Keratinocyte (primary cell): ENCODE measurements at regions not wholly inside any gene's neighbourhood (a gene's known extent, or its start where the extent isn't known, plus 50 kb on each side); places are given as distances from the start of the nearest gene placed in this dataset.
A peak's percentile ranks its signal among the peaks of the same experiment; 100 is the strongest.

Source experiments
- DNase-seq: peaks from one replicate; pipeline ENCODE4 v3.0.0-alpha.2; 2011; ENCODE audit warnings: low read depth, missing footprints, low spot score
- FAIRE-seq: peaks from 2 replicates; lab custom pipeline; 2011; peaks lifted over from hg19 to GRCh38; lab: Jason Lieb, UNC
- H2AFZ ChIP-seq: 2 replicates; pipeline ENCODE4 v1.6.0; 2012; ENCODE audit warnings: low read length, control low read depth, inconsistent platforms; ENCODE audit not compliant: control insufficient read depth
- H3K27ac ChIP-seq: 2 replicates; pipeline ENCODE4 v1.5.1; 2011; ENCODE audit warnings: low read length; ENCODE audit not compliant: control insufficient read depth, insufficient read depth
- H3K27me3 ChIP-seq: 3 replicates; pipeline ENCODE4 v1.6.0; 2011; ENCODE audit warnings: low read length; ENCODE audit not compliant: control insufficient read depth, insufficient read depth; ENCODE audit errors: extremely low read depth
- H3K36me3 ChIP-seq, 2 experiments: 2 replicates in 1 of 2; 3 replicates in 1 of 2; pipeline ENCODE4 v1.5.1; 2011; ENCODE audit warnings: low read length in 2 of 2, mild to moderate bottlenecking in 1 of 2; ENCODE audit not compliant: control insufficient read depth in 2 of 2, insufficient read depth in 2 of 2; ENCODE audit errors: extremely low read depth in 1 of 2
- H3K4me1 ChIP-seq: 3 replicates; pipeline ENCODE4 v1.5.1; 2011; ENCODE audit warnings: low read length; ENCODE audit not compliant: control insufficient read depth, insufficient read depth; ENCODE audit errors: extremely low read depth
- H3K4me2 ChIP-seq: 3 replicates; pipeline ENCODE4 v1.6.0; 2011; ENCODE audit warnings: low read depth, low read length; ENCODE audit not compliant: control insufficient read depth, insufficient read depth; ENCODE audit errors: extremely low read depth
- H3K4me3 ChIP-seq, 3 experiments: fragments of 200-600 bp in 1 of 3; sonication (generic) in 1 of 3; 2 replicates in 2 of 3; 3 replicates in 1 of 3; pipeline ENCODE4 v1.5.1; 2011 to 2016; ENCODE audit warnings: low read length in 3 of 3, mild to moderate bottlenecking in 3 of 3, control low read depth in 2 of 3, inconsistent platforms in 1 of 3, low read depth in 1 of 3, mixed read lengths in 1 of 3, mixed run types in 1 of 3, moderate library complexity in 1 of 3; ENCODE audit not compliant: control insufficient read depth in 2 of 3, insufficient read depth in 2 of 3; ENCODE audit errors: extremely low read depth in 1 of 3
- H3K79me2 ChIP-seq: 2 replicates; pipeline ENCODE4 v1.6.0; 2012; ENCODE audit warnings: low read length; ENCODE audit not compliant: control insufficient read depth, insufficient read depth
- H3K9ac ChIP-seq: 3 replicates; pipeline ENCODE4 v1.6.0; 2011; ENCODE audit warnings: low read length; ENCODE audit not compliant: control insufficient read depth, insufficient read depth; ENCODE audit errors: extremely low read depth
- H3K9me1 ChIP-seq: 3 replicates; pipeline ENCODE4 v1.6.0; 2011; ENCODE audit warnings: low read length; ENCODE audit not compliant: control insufficient read depth, insufficient read depth; ENCODE audit errors: extremely low read depth
- H3K9me3 ChIP-seq: 2 replicates; pipeline ENCODE4 v1.5.1; 2012; ENCODE audit warnings: low read depth, low read length; ENCODE audit not compliant: control insufficient read depth
- H4K20me1 ChIP-seq: 3 replicates; pipeline ENCODE4 v1.6.0; 2011; ENCODE audit warnings: low read length; ENCODE audit not compliant: control insufficient read depth, insufficient read depth; ENCODE audit errors: extremely low read depth
- EZH2 ChIP-seq: IDR thresholded peaks from one replicate; pipeline ENCODE4 v1.6.1; 2012; ENCODE audit warnings: inconsistent platforms, mild to moderate bottlenecking, low read length, moderate library complexity
- dilution Hi-C: fragments of 300-500 bp; cut with MboI; formaldehyde crosslinking; loops from one replicate; pipeline ENCODE4 v1.7.0; 2020; ENCODE audit warnings: low sequenced_read_pairs; ENCODE audit not compliant: extremely low pct_ligation_motif_present
- TF ChIP-seq, protein P1 (sequence below), 3 experiments: IDR thresholded peaks in 1 of 3; conservative IDR thresholded peaks in 1 of 3; optimal IDR thresholded peaks in 1 of 3; 2 replicates in 2 of 3; 3 replicates in 1 of 3; pipeline versions ENCODE3 to v1.5.1; 2011; ENCODE audit warnings: low read length in 3 of 3, mild to moderate bottlenecking in 3 of 3, moderate library complexity in 2 of 3, control low read depth in 1 of 3, inconsistent platforms in 1 of 3; ENCODE audit not compliant: insufficient read depth in 2 of 3; ENCODE audit errors: extremely low read depth in 1 of 3

DNA sequence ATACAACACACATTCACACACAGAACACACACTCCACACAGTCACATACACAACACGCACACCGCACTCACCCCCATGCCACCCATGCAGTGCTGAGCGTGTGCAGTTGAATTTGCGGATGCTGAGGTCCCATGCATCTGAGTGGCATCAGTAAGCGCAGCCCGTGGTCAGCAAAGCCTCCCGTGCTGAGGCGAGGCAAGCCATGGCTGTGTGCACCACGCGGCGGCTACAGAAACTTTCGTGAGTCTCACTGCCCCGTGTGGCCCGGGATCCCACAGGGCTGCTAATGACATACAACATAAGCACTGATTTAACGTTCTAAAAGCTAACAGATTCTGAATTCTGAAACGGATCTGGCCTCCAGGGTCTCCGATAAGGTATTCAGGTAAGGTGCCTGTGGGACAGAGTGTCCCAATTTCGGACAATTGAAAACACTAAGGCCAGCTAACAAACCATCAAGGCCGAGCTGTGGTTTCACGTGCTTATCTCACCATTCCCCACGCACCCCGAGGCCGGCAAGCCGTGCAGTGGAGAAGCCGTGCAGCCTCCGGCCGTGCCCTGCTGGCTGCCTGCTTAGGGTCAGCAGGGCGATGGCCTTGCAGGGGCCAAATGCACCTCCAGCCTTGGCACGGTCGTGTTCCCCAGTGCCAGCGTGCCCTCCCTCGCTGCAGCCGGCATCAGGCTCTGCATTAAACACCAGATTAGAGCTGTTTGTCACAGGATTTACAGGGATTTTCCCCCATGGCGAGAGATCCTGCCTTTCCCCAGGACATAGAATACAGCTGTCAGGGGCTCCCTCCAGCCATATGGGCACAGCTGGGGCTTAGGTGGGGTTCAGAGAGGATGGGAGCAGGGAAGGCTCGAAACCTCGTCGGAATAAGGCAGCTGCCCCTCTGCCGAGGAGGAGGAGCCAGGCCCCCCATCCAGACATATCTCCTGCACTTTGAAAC lies 191.7 kb downstream of the C16orf95 start:
- H3K27me3 ChIP-seq, result peaks cover 9% of the 10 kb centered on the region
- no peak overlapping the region for H3K4me3 ChIP-seq
- dilution Hi-C loops, result no loop called here
- H3K9me1 ChIP-seq, result no peaks in the 10 kb centered on the region
- peaks cover 13% of the 10 kb centered on the region for H3K4me1 ChIP-seq
- no peaks in the 10 kb centered on the region for H4K20me1 ChIP-seq
- H2AFZ ChIP-seq, result no peak overlapping the region
- no peak for FAIRE-seq
- no peak overlapping the region for H3K27ac ChIP-seq
- H3K9ac ChIP-seq, result no peak overlapping the region
- no peaks in the 10 kb centered on the region for H3K36me3 ChIP-seq
- H3K9me3 ChIP-seq, result no peaks in the 10 kb centered on the region
- TF ChIP-seq, protein P1, sequence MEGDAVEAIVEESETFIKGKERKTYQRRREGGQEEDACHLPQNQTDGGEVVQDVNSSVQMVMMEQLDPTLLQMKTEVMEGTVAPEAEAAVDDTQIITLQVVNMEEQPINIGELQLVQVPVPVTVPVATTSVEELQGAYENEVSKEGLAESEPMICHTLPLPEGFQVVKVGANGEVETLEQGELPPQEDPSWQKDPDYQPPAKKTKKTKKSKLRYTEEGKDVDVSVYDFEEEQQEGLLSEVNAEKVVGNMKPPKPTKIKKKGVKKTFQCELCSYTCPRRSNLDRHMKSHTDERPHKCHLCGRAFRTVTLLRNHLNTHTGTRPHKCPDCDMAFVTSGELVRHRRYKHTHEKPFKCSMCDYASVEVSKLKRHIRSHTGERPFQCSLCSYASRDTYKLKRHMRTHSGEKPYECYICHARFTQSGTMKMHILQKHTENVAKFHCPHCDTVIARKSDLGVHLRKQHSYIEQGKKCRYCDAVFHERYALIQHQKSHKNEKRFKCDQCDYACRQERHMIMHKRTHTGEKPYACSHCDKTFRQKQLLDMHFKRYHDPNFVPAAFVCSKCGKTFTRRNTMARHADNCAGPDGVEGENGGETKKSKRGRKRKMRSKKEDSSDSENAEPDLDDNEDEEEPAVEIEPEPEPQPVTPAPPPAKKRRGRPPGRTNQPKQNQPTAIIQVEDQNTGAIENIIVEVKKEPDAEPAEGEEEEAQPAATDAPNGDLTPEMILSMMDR (optimal IDR thresholded peaks at IDR 0.05 in 1 of 3, IDR thresholded peaks at IDR 0.05 in 1 of 3, conservative IDR thresholded peaks at IDR 0.05 in 1 of 3; ENCODE audit: extremely low read depth in 1 of 3, insufficient read depth in 2 of 3, low read length in 3 of 3), result no peak
- TF ChIP-seq EZH2, result no peak
- DNase-seq, result no peak
- H3K79me2 ChIP-seq, result no peaks in the 10 kb centered on the region
- H3K4me2 ChIP-seq, result no peak overlapping the region

GRCh38 chr16:87126403-87127025 lies 190.7 kb downstream of the C16orf95 start:
- H3K79me2 ChIP-seq, result no peaks in the 10 kb centered on the region
- peaks cover 9% of the 10 kb centered on the region for H3K27me3 ChIP-seq
- no peak overlapping the region for H3K9ac ChIP-seq
- no peak overlapping the region for H3K4me3 ChIP-seq
- no peaks in the 10 kb centered on the region for H3K9me1 ChIP-seq
- H3K36me3 ChIP-seq, result no peaks in the 10 kb centered on the region
- TF ChIP-seq, protein P1 (optimal IDR thresholded peaks at IDR 0.05 in 1 of 3, IDR thresholded peaks at IDR 0.05 in 1 of 3, conservative IDR thresholded peaks at IDR 0.05 in 1 of 3; ENCODE audit: extremely low read depth in 1 of 3, insufficient read depth in 2 of 3, low read length in 3 of 3), result no peak
- no peak for TF ChIP-seq EZH2
- H4K20me1 ChIP-seq, result no peaks in the 10 kb centered on the region
- DNase-seq (no peak), FAIRE-seq (no peak)
- H3K27ac ChIP-seq, result no peak overlapping the region
- H3K4me1 ChIP-seq, result peaks cover 13% of the 10 kb centered on the region
- H3K4me2 ChIP-seq, result peak overlapping the region; percentile 54
- no peaks in the 10 kb centered on the region for H3K9me3 ChIP-seq
- dilution Hi-C loops, result no loop called here
- H2AFZ ChIP-seq, result no peak overlapping the region
